PC-3 (cell line): ENCODE measurements at regions not wholly inside any gene's neighbourhood (a gene's known extent, or its start where the extent isn't known, plus 50 kb on each side); places are given as distances from the start of the nearest gene placed in this dataset.

Source experiments
- ATAC-seq: fragments of 200-7000 bp; cut with Tn5 transposase; 2 replicates; pipeline ENCODE4 v1.9.1; 2020; ENCODE audit warnings: mild to moderate bottlenecking, moderate library complexity
- BruUV-seq: library from RNA; stranded (reverse); fragments of 400-500 nt; replicated peaks from 2 replicates; lab custom pipeline; 2021; lab: Mats Ljungman, UMichigan
- CTCF ChIA-PET: fragments of 300-600 bp; sonication (Branson Sonifier 250); formaldehyde crosslinking; loops from one replicate; lab custom pipeline; 2022; ENCODE audit warnings: antibody characterized with exemption; lab: Charles Lee
- POLR2A ChIA-PET: fragments of 300-600 bp; sonication (Branson Sonifier 250); formaldehyde crosslinking; loops from one replicate; lab custom pipeline; 2022; ENCODE audit warnings: antibody characterized with exemption; ENCODE audit not compliant: unreplicated experiment; lab: Charles Lee
- DNase-seq: peaks from one replicate; pipeline ENCODE4 v3.0.0-alpha.2; 2015
- H2AFZ ChIP-seq: fragments of 300-600 bp; sonication (generic); 2 replicates; pipeline ENCODE4 v1.6.0; 2016; ENCODE audit warnings: antibody characterized with exemption, low read length
- H3F3A ChIP-seq: fragments of 300-600 bp; sonication (generic); one replicate; pipeline ENCODE4 v1.6.0; 2017; ENCODE audit warnings: antibody characterized with exemption, low read length, control low read depth, mild to moderate bottlenecking; ENCODE audit not compliant: unreplicated experiment
- H3K27ac ChIP-seq: fragments of 300-600 bp; sonication (generic); 2 replicates; pipeline ENCODE4 v1.5.1; 2016; ENCODE audit warnings: mild to moderate bottlenecking, low read length
- H3K27me3 ChIP-seq: fragments of 300-600 bp; sonication (generic); 2 replicates; pipeline ENCODE4 v1.6.1; 2016; ENCODE audit warnings: low read length, mixed read lengths
- H3K36me3 ChIP-seq: fragments of 300-600 bp; sonication (generic); 2 replicates; pipeline ENCODE4 v1.6.1; 2016; ENCODE audit warnings: low read depth, mixed run types, low read length, mixed read lengths
- H3K4me1 ChIP-seq: fragments of 300-600 bp; sonication (generic); 2 replicates; pipeline ENCODE4 v1.5.1; 2016; ENCODE audit warnings: low read length; ENCODE audit not compliant: insufficient read depth
- H3K4me2 ChIP-seq: fragments of 300-600 bp; sonication (generic); 2 replicates; pipeline ENCODE4 v1.6.0; 2016; ENCODE audit warnings: low read length
- H3K4me3 ChIP-seq: fragments of 300-600 bp; sonication (generic); 2 replicates; pipeline ENCODE4 v1.5.1; 2016; ENCODE audit warnings: mild to moderate bottlenecking, low read length, mixed read lengths
- H3K79me2 ChIP-seq: fragments of 300-600 bp; sonication (generic); 2 replicates; pipeline ENCODE4 v1.6.1; 2017; ENCODE audit warnings: low read length, mixed read lengths
- H3K9ac ChIP-seq: fragments of 300-600 bp; sonication (generic); 2 replicates; pipeline ENCODE4 v1.6.0; 2016; ENCODE audit warnings: mild to moderate bottlenecking, low read length
- H3K9me2 ChIP-seq: fragments of 300-600 bp; sonication (generic); replicated peaks from 2 replicates; pipeline ENCODE4 v1.6.1; 2016; ENCODE audit warnings: mixed run types, low read length, mixed read lengths
- H3K9me3 ChIP-seq: fragments of 300-600 bp; sonication (generic); 2 replicates; pipeline ENCODE4 v1.6.1; 2016; ENCODE audit warnings: low read length, mixed read lengths
- H4K20me1 ChIP-seq: fragments of 300-600 bp; sonication (generic); 2 replicates; pipeline ENCODE4 v1.6.1; 2016; ENCODE audit warnings: low read length, mixed read lengths
- CTCF ChIP-seq: fragments of 300-600 bp; sonication (generic); conservative IDR thresholded peaks from 2 replicates; pipeline ENCODE4 v1.5.1; 2017; ENCODE audit warnings: antibody characterized with exemption, low read depth, mild to moderate bottlenecking, low read length
- EZH2 ChIP-seq: fragments of 300-600 bp; sonication (generic); IDR thresholded peaks from one replicate; pipeline ENCODE4 v1.6.1; 2017; ENCODE audit warnings: antibody characterized with exemption, mild to moderate bottlenecking, low read length; ENCODE audit not compliant: unreplicated experiment
- EZH2phosphoT487 ChIP-seq: fragments of 300-600 bp; sonication (generic); IDR thresholded peaks from 2 replicates; pipeline ENCODE4 v1.6.1; 2018; ENCODE audit warnings: mild to moderate bottlenecking, antibody characterized with exemption, low read length, borderline replicate concordance
- intact Hi-C: fragments of 100-400 bp; cut with micrococcal nuclease; formaldehyde crosslinking; loops from 2 replicates; pipeline ENCODE4 v1.9.0; 2023

- Histone ChIP-seq H3K4me1 (no peaks in the 10 kb centered on the region), H3K79me2 (no peaks in the 10 kb centered on the region), H3K4me2 (no peak overlapping the region), H3K27me3 (no peaks in the 10 kb centered on the region), H3F3A (no peaks in the 10 kb centered on the region), H3K9me2 (no peaks in the 10 kb centered on the region), H4K20me1 (no peaks in the 10 kb centered on the region), H3K4me3 (no peak overlapping the region), H3K27ac (no peak overlapping the region), H3K9me3 (no peaks in the 10 kb centered on the region), H3K36me3 (no peaks in the 10 kb centered on the region), H2AFZ (no peak overlapping the region), H3K9ac (no peak overlapping the region)
- no peak for ATAC-seq
- DNase-seq = no peak
- CTCF ChIA-PET = no interaction called here
- intact Hi-C loops = no loop called here
- POLR2A ChIA-PET = no interaction called here
- BruUV-seq = no TSS peak
- TF ChIP-seq CTCF (no peak), EZH2phosphoT487 (no peak), EZH2 (no peak)
Observed at GRCh38 chr3:124634210-124635168, 95.8 kb upstream of the UMPS start.

GRCh38 chr3:124635169-124635539 lies 95.1 kb upstream of the UMPS start:
- Histone ChIP-seq H4K20me1 (no peaks in the 10 kb centered on the region), H3K9me2 (no peaks in the 10 kb centered on the region), H3K36me3 (no peaks in the 10 kb centered on the region), H3K27ac (no peak overlapping the region), H3K9ac (no peak overlapping the region), H3F3A (no peaks in the 10 kb centered on the region), H3K9me3 (no peaks in the 10 kb centered on the region), H3K4me1 (no peaks in the 10 kb centered on the region), H3K79me2 (no peaks in the 10 kb centered on the region), H3K4me2 (no peak overlapping the region), H3K27me3 (no peaks in the 10 kb centered on the region), H3K4me3 (no peak overlapping the region), H2AFZ (no peak overlapping the region)
- ChIA-PET POLR2A (no interaction called here), CTCF (no interaction called here)
- no peak for TF ChIP-seq EZH2phosphoT487
- no peak for TF ChIP-seq CTCF
- no peak for TF ChIP-seq EZH2
- DNase-seq = no peak
- no peak for ATAC-seq
- intact Hi-C loops = no loop called here
- BruUV-seq = no TSS peak
